ENCODE measurements at regions not wholly inside any gene's neighbourhood (a gene's known extent, or its start where the extent isn't known, plus 50 kb on each side); places are given as distances from the start of the nearest gene placed in this dataset.

- TF ChIP-seq CTCF (IDR thresholded peaks at IDR 0.05; ENCODE audit: low read depth, low read length) = no peak
- TF ChIP-seq POLR2A (IDR thresholded peaks at IDR 0.05; ENCODE audit: extremely low read depth, insufficient read length) = no peak
- TF ChIP-seq, protein P1, sequence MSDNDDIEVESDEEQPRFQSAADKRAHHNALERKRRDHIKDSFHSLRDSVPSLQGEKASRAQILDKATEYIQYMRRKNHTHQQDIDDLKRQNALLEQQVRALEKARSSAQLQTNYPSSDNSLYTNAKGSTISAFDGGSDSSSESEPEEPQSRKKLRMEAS (IDR thresholded peaks at IDR 0.05; ENCODE audit: low read depth, low read length) = no peak
- TF ChIP-seq MYC (IDR thresholded peaks at IDR 0.05; ENCODE audit: low read depth, low read length) = no peak
Observed at GRCh38 chr18:60675126-60675525, 302.6 kb upstream of the MC4R start.

Data from NB4 (cell line).